ENCODE measurements at regions not wholly inside any gene's neighbourhood (a gene's known extent, or its start where the extent isn't known, plus 50 kb on each side); places are given as distances from the start of the nearest gene placed in this dataset.

DNA sequence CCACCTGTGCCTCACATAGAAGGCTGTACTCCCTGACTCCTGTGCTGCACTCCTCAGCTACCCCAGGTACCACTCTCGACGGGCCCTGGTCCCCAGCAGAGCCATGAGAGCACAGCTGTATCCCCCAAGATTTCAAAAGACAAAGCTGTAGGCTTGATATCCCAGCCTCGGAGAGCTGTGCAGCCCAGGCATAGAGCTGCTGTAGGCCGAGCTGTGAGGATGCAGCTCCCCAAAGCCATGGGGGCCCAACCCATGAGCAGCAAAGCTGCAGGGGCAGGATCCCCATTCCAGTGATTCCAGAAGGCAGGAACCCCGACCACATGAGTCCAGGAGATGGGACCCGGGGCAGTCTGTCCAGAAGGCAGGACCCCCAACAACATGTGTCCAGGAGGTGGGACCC is 123.8 kb upstream of the CBLN2 start:
- TF ChIP-seq, protein P1, sequence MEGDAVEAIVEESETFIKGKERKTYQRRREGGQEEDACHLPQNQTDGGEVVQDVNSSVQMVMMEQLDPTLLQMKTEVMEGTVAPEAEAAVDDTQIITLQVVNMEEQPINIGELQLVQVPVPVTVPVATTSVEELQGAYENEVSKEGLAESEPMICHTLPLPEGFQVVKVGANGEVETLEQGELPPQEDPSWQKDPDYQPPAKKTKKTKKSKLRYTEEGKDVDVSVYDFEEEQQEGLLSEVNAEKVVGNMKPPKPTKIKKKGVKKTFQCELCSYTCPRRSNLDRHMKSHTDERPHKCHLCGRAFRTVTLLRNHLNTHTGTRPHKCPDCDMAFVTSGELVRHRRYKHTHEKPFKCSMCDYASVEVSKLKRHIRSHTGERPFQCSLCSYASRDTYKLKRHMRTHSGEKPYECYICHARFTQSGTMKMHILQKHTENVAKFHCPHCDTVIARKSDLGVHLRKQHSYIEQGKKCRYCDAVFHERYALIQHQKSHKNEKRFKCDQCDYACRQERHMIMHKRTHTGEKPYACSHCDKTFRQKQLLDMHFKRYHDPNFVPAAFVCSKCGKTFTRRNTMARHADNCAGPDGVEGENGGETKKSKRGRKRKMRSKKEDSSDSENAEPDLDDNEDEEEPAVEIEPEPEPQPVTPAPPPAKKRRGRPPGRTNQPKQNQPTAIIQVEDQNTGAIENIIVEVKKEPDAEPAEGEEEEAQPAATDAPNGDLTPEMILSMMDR (conservative IDR thresholded peaks at IDR 0.05; ENCODE audit: low read length), result no peak
- no peak for TF ChIP-seq EZH2phosphoT487 (IDR thresholded peaks at IDR 0.05; ENCODE audit: borderline replicate concordance, low read depth, low read length)

Data from OCI-LY7 (cell line).